ELR (cell line): ENCODE measurements at regions not wholly inside any gene's neighbourhood (a gene's known extent, or its start where the extent isn't known, plus 50 kb on each side); places are given as distances from the start of the nearest gene placed in this dataset.

Experiments
- DNase-seq: peaks from one replicate; pipeline ENCODE4 v3.0.0-alpha.2; 2015; ENCODE audit warnings: low read depth

DNA sequence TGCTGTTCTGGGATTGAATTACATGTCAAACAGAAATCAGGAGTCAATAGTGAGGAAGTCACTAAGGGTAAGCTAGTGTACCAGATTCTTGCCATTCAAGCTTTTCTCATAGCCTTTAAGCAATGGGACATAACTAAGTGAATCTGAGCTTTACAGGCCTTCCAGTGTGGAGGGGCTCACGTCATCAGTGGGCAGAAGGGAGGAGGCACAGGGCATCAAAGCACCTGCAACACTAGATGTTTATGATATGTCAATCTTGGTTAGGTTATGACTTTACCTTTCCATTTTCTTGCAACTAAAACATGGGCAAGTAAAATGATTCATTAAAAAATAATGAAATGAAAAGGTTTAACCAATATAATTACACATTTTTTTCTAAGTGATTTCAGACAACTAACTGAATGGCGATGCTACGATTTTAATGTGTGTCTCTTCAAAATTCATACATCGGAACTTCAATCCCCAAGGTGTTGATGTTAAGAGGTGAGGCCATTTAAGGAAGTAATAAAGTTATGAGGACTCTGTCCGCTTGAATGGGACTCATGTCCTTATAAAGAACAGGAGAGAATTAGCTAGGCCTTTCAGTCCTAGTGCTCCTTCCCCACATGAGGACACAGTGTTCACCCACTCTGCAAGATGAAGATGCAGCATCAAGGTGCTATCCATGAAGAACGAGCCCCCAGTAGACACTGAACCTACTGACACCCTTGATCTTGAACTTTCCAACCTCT lies 1169.2 kb upstream of the NXPH2 start:
- DNase-seq, result no peak

DNA sequence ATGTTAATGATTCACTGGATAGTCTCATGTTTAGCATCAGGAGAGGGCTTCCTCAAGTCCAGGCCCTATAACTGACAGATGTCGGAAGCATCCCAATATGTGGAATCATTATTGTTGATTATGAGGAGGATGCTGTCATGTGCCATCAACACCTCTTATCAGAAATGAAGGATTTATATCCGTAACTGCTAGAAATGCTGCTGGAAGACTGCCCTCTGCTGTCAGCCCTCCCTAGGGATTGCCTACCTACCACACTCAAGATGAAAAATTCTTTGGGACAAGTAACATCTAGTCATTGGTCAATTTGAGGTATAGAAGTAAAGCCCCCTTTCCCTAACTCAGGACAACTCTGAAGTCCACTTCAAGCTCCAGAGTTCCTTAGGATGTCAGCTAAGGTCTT lies 1166.5 kb upstream of the NXPH2 start:
- DNase-seq, result no peak

DNA sequence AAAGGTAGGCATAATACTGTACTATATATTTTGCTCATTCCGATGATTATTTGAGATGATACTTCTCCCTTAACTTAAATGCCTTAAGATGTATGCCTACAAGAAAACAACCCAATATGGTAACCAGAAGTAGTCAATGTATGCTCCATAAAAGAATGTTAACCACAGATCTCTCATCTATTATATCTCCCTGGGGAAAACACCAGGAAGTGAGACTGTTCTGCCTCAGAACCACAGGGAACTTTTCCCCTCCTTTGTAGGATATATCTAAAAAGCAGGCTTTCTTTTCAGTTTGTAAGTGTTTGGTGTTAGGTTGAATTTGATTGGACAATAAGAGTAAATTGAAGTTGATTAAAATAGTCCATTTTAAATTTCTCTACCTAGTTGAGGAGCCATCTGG lies 1160.5 kb upstream of the NXPH2 start:
- peak; percentile 33 for DNase-seq

DNA sequence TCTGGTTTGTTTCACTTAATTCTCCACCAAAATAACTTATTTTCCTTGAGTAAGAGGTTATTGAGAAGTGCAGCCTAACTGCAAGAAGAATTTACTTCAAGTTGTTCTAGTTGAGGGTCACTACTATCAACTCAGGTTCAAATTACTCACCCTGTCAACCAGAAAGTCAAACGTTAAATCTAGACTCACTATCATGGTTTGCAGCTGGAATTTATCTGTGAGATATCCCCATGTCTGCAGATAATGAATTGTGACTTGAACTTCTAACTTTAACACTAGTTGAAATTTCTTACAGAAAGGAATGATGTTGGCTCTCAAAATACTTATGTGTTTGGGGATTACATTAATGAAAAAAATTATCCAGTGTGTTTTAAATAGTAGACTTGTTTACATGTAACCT lies 1145.7 kb upstream of the NXPH2 start:
- no peak for DNase-seq

DNA sequence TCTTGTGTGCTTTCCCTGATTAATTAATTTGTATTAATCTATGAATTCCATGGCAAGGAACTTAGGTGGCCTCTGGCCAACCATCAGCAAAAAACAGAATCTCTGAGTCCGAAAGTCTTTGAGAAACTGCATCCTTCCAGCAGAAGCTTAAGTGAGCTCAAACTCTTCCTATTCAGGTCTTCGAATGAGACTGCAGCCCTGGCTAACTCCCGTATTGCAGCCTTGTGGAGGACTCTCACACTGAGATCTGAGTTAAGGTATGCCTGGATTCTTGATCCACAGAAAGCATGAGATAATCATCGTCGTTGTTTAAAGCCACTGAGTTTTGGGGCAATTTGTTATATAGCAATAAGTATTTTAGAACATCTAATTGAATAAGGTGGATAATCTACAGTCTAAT lies 1143.9 kb upstream of the NXPH2 start:
- peak; percentile 37 for DNase-seq

DNA sequence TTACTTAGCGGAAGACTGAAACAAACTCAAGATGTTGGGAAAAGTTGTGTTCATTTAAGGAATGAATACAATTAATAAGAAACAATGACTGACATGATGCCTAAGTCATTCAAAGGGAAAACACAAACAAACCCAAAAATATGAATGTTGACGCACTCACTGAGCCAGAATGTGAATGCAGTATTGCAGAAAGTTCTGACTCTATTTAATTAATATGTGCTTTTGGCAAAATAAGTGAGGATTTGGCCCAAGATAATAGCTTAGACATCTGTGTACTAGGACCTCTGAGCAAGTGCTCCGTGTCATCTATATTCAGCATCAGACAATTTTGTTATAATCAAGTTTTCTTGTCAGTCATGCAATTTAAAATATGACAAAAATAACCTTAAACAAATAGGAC lies 1138.8 kb upstream of the NXPH2 start:
- no peak for DNase-seq

DNA sequence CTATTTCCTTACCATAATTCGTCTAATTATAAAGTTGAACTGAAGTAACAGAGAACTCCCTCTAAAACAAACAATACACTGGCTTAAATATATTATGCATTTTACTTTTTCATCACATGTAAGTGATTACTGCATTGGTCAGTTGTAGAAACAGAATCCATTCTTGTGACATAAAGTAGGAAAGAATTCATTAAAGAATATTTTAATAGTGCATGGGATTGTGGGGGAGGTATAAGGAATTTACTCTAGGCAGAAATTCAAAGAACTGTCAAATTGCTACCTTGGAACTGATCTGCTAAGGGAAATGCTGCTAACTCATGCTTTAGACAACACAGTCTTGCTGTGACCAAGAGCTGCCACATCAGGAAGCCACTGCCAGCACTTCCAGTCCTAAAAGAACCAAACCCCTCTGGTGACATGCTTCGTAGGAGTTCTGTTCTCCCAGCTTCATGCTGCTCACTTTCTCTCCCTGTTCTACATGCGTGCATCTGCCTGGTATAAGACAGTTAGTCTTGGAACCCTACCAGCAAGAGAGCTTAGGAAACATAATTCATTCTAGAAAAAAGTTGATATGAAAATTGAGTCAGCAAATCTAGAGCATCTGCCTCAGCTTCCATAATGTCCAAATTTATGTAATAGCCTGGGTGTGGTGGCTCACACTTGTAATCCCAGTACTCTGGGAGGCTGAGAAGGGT lies 1137.6 kb upstream of the NXPH2 start:
- DNase-seq, result no peak

DNA sequence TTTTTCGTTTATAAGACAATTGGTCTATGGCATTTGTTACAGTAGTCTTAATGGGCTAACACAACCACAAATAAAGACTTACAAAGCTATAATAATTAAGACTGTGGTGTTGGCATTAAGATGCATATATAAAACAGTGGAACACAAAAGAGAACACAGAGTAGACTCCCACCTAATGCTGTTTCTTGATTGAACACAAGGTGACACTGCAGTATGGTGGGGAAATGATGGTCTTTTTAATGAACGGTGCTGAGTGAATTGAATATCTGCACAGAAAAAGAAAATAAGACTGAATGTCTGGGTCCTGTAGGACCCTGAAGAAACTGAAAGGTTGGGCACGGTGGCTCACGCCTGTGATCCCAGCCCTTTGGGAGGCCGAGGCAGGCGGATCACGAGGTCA lies 1136.6 kb upstream of the NXPH2 start:
- DNase-seq, result peak; percentile 25

DNA sequence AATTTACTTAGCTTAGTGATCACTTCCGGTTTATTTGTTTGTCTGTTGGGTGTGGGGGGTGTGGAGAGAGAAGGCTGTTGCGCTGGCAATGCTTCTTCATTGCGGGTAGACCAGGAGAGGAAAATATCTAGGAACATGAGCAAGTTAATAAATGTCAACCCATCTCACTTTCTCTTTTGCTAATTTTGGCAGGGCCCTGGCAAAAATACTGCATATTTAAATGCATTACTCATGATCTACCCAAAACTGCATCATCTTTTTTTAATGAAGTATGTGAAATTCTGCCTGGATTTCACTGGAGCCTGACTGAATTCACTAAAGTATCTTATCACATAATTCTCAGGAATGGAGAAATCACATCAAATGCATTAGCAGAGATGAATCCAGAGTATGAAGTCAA lies 1131.0 kb upstream of the NXPH2 start:
- DNase-seq, result no peak

DNA sequence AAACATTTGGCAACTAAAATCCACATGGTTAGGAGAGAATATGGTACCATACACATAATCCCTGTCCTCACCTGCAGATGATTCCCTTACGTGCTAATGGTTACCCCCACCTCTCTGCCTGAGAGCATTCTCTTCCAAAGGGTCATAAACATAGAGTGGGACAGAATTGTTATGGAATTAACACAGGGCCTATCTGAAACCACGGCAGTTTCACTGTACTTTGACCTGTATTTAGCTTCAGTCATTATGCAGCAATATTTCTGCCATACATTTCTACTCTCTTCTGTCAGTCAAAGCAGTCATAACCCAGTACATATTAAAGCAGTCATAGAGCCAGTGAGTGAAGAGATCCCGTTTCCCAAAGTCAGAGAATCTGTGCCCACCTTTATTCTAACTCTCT lies 1128.9 kb upstream of the NXPH2 start:
- DNase-seq, result no peak

DNA sequence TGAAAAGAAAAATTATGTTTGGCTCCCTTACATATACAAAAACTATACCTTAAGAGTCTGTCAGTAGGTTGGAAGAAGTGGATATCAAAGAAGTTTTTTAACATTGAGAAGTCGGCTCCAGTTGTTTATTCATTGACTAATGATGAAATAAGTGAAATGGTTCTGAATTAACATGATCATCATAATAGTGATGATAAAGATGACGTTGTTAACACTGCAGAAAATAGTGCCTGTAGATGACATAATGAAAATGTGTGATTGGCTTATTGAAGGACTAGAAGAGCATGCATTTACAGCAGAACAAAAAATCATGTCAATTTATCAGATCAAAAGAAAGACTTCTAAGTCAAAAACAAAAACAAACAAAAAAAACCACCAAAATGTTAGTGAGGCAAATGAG lies 1125.4 kb upstream of the NXPH2 start:
- no peak for DNase-seq

DNA sequence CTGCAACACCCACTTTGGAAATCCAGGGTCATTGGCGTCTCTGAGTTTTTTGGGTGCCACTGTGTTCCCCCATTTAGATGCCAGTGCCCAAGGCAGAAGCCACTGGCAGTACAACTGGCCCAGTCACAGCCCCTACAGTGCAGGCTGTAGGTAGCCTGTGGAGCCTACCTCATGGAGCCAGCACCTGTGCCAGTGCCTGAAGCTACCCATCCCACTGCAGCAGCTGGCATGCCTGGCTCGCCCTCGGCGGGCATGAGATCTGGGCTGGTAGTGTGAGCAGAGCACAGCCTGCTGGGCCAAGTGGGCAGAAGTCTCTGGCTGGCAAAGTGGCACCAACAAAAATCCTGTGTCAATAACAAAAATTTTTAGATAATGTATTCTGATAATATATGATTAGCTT lies 1111.4 kb upstream of the NXPH2 start:
- no peak for DNase-seq

DNA sequence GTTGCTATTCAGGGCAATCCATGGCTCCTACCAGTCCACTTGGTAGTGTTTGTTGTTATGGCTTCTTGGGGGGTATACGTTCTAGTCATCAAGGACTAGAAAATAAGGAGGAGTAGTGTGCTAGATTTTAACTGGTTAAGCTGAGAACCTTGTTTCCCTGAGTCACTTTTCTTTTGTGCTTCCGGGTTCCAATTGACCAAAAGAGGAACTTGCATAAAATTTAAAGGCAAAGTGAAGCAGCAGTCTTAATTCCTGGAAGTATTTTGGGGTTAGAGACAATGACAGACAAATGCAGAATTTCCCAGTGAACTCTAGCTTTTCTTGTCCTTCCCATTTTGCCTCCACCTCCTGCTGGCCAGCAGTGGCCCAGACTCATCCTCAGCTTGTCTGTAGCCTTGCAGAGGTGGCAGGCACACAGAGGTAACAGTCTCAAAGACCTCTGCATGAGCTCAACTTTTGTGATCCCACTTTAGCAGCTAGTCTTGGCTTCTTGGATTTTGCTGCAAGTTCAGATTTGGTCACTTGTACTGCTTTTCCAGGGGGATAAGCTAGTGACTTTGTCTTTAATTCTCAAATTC lies 1105.8 kb upstream of the NXPH2 start:
- no peak for DNase-seq

DNA sequence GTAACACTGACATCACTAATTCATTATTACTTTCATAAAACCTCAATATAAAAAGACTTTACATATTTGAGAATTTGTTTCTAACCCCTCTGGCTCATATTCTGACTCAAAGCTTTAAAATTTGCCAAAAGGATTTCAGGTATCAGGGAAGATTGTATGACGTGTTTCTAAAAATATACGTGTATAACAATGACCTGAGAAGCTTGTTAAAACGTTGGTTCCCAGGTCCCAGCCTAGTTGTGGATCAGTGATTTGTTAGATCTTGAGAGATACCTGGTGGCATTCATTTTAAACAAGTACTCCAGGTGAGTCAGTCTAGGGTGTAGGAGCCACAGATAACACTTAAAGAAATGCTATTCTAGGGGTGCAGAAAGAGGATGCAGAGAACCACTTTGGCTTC lies 1096.8 kb upstream of the NXPH2 start:
- no peak for DNase-seq

DNA sequence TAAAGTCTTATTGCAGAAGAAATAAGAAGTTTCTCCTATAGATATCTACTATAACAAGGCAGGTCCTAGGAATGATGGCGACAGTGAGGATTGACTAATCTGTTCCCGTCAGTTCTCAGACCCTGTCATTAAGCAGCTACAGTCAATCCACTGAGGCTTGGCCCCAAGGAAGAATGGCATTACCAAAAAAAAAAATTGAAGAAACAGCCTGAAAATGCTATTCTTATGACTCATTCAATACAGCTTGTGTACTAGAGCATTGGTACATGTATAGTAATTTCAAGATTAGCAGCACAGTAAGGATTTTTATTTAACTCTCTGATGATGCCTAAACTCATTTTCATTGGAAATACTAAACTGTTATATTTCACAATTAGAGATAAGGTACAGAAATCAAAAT lies 1096.1 kb upstream of the NXPH2 start:
- peak; percentile 52 for DNase-seq

DNA sequence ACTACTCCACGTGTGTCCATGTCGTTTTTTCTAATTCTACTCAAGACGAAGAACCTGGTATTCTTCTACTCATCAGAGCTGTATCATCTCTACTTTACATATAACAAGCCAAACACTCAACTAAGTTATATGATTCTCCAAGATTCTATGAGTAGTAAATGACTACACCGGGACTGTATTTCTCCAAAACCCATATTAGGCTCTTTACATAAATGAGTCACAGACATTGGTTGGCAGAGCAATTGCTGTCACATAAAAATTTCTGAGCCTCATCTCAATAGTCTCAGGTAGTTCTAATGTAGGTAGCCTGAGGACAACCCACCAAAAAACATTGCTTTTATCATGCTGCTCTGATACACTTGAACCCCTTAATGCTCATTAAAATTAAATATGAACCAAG lies 1092.3 kb upstream of the NXPH2 start:
- DNase-seq, result peak; percentile 40

DNA sequence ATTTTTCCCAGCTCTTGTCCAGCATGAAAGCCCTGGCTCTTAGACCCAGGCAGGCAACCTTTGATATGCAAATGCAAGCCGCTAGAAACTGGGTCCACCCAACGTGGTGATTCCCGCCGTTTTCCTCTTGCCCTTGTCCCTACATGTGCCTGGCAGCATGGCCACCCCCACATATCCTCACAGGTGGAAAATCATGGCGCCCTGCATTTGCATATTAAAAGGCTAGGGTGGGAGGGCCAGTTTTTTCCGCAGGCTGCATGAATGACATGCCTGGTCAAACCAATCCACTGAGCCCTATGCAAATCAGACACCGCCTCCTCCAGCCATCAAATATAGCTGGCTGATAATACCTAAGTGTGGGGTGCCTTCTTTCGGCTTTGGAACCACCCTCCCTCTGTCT lies 1091.8 kb upstream of the NXPH2 start:
- DNase-seq, result no peak

DNA sequence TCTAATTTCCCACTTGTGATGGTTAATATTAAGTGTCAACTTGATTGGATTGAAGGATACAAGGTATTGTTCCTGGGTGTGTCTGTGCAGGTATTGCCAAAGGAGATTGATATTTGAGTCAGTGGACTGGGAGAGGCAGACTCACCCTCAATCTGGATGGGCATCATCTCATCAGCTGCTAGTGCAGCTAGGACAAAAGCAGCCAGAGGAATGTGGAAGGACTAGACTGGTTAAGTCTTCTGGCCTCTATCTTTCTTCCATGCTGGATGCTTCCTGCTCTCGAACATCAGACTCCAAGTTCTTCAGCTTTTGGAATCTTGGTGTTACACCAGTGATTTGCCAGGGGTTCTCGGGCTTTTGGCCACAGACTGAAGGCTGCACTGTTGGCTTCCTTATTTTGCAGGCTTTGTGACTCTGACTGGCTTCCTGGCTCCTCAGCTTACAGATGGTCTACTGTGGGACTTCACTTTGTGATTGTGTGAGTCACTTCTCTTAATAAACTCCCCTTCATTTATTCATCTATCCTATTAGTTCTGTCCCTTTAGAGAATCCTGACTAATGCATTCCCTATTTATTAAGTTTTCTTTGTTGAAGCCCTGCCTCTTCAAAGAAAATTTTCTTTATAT lies 1087.5 kb upstream of the NXPH2 start:
- peak; percentile 30 for DNase-seq

DNA sequence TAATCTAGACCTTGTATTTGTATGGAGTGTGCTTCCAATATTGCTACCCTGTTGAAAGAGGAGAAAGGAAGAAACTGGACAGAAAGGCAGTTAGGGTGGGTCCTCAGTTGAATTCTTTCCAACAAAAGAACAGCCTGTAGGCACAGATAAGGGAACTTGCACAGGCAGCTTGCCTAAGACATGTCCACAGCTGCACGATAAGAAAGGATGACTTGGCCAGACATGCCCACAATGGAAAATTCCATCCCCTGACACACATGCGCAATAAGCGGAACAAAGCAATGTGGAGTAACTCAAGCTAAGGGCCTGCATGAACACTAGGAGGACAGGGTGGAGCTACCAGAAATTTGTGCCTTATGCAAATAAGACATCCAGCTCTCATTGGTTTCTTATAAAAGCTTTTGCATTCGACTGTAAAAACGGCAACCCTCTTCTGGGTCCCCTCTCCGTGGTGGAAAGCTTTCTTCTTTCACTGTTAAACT lies 1084.7 kb upstream of the NXPH2 start:
- DNase-seq, result no peak

DNA sequence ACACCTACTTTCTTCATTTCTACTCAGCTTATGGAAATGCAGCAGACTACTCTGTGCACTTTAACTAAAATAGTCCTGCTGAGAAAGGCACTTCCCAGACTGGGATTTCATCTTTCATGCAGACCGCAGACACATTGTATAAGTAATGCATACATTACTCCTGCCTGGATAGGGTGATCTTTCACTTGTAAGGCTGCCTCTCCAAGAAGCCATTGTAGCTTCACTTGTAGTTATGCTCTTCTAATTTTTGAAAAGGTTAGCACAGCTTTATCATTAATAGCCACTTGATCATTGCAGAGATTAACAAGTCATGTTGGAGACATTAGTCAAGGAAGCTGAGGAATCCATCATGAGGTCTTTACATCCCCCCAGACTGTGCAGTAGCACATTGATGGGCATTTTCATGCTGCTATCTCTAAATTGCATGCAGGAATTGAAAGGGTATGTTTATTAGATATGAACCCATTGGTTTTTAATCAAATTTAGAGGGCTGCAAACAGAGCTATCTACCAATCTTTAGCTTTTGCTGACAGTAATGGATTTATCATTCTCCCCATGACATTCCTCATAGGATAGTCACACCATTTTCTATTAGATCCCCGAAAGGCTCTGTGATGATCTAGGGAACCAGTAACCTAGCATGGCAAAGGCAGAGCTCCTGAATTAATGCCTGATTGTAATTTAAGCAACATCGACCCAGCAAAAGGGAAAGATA lies 1074.7 kb upstream of the NXPH2 start:
- no peak for DNase-seq

DNA sequence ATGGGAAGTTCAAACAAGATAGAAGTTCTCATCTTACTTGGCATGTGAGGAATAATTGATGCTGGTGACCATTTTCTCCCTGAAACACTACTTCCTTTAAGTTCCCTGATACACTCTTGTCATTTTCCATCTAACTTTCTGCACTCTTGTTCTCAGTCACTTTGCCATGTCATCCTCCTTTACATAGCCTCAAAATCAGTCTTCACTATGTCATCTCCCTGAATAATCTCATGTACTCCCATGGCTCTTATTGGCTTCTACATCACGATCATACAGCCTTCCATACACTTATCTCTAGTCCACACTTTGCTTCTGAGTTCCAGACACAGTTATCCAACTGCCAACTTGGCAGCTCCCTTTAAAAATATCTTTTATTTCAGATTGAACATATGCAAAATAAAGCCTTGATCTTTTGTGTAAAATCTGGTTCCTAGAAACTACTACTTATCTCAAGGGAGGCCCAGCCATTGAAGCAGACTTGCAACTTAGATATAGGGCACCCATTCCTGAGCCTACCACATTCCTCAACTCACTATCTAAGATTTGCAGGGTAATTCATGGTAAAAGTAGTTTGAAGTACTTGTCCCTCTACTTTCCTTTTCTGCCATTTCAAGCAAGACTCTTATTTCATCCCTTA lies 1070.2 kb upstream of the NXPH2 start:
- DNase-seq, result no peak

DNA sequence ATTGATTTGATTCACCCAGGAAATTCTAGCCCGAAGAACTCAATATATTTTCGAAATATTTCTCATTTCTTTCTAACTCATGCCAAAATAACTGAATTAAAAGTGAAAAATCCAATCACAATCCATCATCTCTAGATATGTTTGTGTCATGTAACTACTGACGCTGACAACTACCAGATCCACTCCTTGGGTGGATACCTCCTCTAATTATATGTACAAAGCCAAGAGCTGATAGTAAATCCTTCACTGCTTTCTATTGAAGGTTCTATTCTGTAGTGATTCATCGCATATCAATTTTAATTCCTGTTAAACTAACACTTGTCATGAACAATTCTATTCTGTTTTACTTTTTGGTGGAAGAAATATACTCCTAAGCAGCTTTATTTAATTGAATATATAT lies 1056.6 kb upstream of the NXPH2 start:
- DNase-seq, result no peak
